ENCODE measurements at regions not wholly inside any gene's neighbourhood (a gene's known extent, or its start where the extent isn't known, plus 50 kb on each side); places are given as distances from the start of the nearest gene placed in this dataset.

- POLR2A ChIA-PET: no interaction called here
- no peak for DNase-seq (ENCODE audit: low read depth)
- Histone ChIP-seq H3K36me3 (ENCODE audit: control insufficient read depth, insufficient read depth, low read length) (no peaks in the 10 kb centered on the region), H3K4me3 (ENCODE audit: low read depth, low read length) (no peak overlapping the region), H3K27me3 (ENCODE audit: control insufficient read depth, insufficient read depth, low read length) (no peaks in the 10 kb centered on the region)
- CTCF ChIA-PET: no interaction called here
- TF ChIP-seq CTCF (IDR thresholded peaks at IDR 0.05; ENCODE audit: insufficient read depth, low read depth, low read length): no peak
These were observed 506.2 kb upstream of the ZNF385D start for GRCh38 chr3:22257252-22257651.

- TF ChIP-seq CTCF (IDR thresholded peaks at IDR 0.05; ENCODE audit: insufficient read depth, low read depth, low read length): no peak
- Histone ChIP-seq H3K36me3 (ENCODE audit: control insufficient read depth, insufficient read depth, low read length) (no peaks in the 10 kb centered on the region), H3K4me3 (ENCODE audit: low read depth, low read length) (no peak overlapping the region), H3K27me3 (ENCODE audit: control insufficient read depth, insufficient read depth, low read length) (no peaks in the 10 kb centered on the region)
- CTCF ChIA-PET: no interaction called here
- DNase-seq (ENCODE audit: low read depth): no peak
- POLR2A ChIA-PET: no interaction called here
These were observed 511.4 kb upstream of the ZNF385D start for GRCh38 chr3:22262386-22262785.

GRCh38 chr3:22263042-22263441 lies 512.0 kb upstream of the ZNF385D start:
- ChIA-PET CTCF (no interaction called here), POLR2A (no interaction called here)
- H3K27me3 ChIP-seq (ENCODE audit: control insufficient read depth, insufficient read depth, low read length): no peaks in the 10 kb centered on the region
- no peaks in the 10 kb centered on the region for H3K36me3 ChIP-seq (ENCODE audit: control insufficient read depth, insufficient read depth, low read length)
- TF ChIP-seq CTCF (IDR thresholded peaks at IDR 0.05; ENCODE audit: insufficient read depth, low read depth, low read length): no peak
- no peak overlapping the region for H3K4me3 ChIP-seq (ENCODE audit: low read depth, low read length)
- DNase-seq (ENCODE audit: low read depth): no peak

- no peaks in the 10 kb centered on the region for H3K36me3 ChIP-seq (ENCODE audit: control insufficient read depth, insufficient read depth, low read length)
- ChIA-PET POLR2A (no interaction called here), CTCF (no interaction called here)
- TF ChIP-seq CTCF (IDR thresholded peaks at IDR 0.05; ENCODE audit: insufficient read depth, low read depth, low read length): no peak
- H3K27me3 ChIP-seq (ENCODE audit: control insufficient read depth, insufficient read depth, low read length): no peaks in the 10 kb centered on the region
- no peak overlapping the region for H3K4me3 ChIP-seq (ENCODE audit: low read depth, low read length)
- DNase-seq (ENCODE audit: low read depth): no peak
These were observed 514.4 kb upstream of the ZNF385D start for GRCh38 chr3:22265403-22265802.

- POLR2A ChIA-PET: no interaction called here
- CTCF ChIA-PET: no interaction called here
- Histone ChIP-seq H3K36me3 (ENCODE audit: control insufficient read depth, insufficient read depth, low read length) (no peaks in the 10 kb centered on the region), H3K27me3 (ENCODE audit: control insufficient read depth, insufficient read depth, low read length) (no peaks in the 10 kb centered on the region), H3K4me3 (ENCODE audit: low read depth, low read length) (no peak overlapping the region)
- no peak for DNase-seq (ENCODE audit: low read depth)
- no peak for TF ChIP-seq CTCF (IDR thresholded peaks at IDR 0.05; ENCODE audit: insufficient read depth, low read depth, low read length)
These were observed 518.8 kb upstream of the ZNF385D start for GRCh38 chr3:22269831-22270230.

Data from BJ (cell line).